Mesendoderm (in vitro differentiated cells): ENCODE measurements at regions not wholly inside any gene's neighbourhood (a gene's known extent, or its start where the extent isn't known, plus 50 kb on each side); places are given as distances from the start of the nearest gene placed in this dataset.

ENCODE experiments used
- DNase-seq: peaks from one replicate; pipeline ENCODE4 v3.0.0; 2013
- H2AK5ac ChIP-seq: 2 replicates; pipeline ENCODE4 v1.6.1; 2013; ENCODE audit warnings: low read length, inconsistent platforms
- H2BK120ac ChIP-seq: 2 replicates; pipeline ENCODE4 v1.6.1; 2013; ENCODE audit warnings: low read depth, mild to moderate bottlenecking, low read length, moderate library complexity, mixed read lengths
- H2BK15ac ChIP-seq: replicated peaks from 2 replicates; pipeline ENCODE4 v1.6.1; 2013; ENCODE audit warnings: low read depth, mild to moderate bottlenecking, moderate library complexity
- H2BK5ac ChIP-seq: 2 replicates; pipeline ENCODE4 v1.6.1; 2013; ENCODE audit warnings: low read length, inconsistent platforms
- H3K18ac ChIP-seq: 2 replicates; pipeline ENCODE4 v1.6.1; 2013; ENCODE audit warnings: mild to moderate bottlenecking, low read length, mixed read lengths
- H3K23ac ChIP-seq: one replicate; pipeline ENCODE4 v1.6.1; 2013; ENCODE audit warnings: low read length
- H3K27ac ChIP-seq: 2 replicates; pipeline ENCODE4 v1.5.1; 2013; ENCODE audit warnings: low read depth, mild to moderate bottlenecking, inconsistent platforms, low read length, moderate library complexity
- H3K27me3 ChIP-seq: 2 replicates; pipeline ENCODE4 v1.6.1; 2013; ENCODE audit warnings: low read length, control low read depth, mild to moderate bottlenecking, inconsistent platforms; ENCODE audit not compliant: insufficient read depth, poor library complexity
- H3K36me3 ChIP-seq: 2 replicates; pipeline ENCODE4 v1.6.1; 2013; ENCODE audit warnings: low read length, inconsistent platforms; ENCODE audit not compliant: control insufficient read depth, insufficient read depth
- H3K4ac ChIP-seq: one replicate; pipeline ENCODE4 v1.6.1; 2013; ENCODE audit warnings: low read depth, mild to moderate bottlenecking, low read length, moderate library complexity
- H3K4me1 ChIP-seq: 2 replicates; pipeline ENCODE4 v1.6.1; 2013; ENCODE audit warnings: low read depth, low read length, inconsistent platforms; ENCODE audit not compliant: control insufficient read depth
- H3K4me2 ChIP-seq: 2 replicates; pipeline ENCODE4 v1.6.1; 2013; ENCODE audit warnings: low read length
- H3K4me3 ChIP-seq: 2 replicates; pipeline ENCODE4 v1.5.1; 2013; ENCODE audit warnings: mild to moderate bottlenecking, low read length
- H3K56ac ChIP-seq: one replicate; pipeline ENCODE4 v1.6.1; 2013; ENCODE audit warnings: low read length
- H3K79me1 ChIP-seq: 2 replicates; pipeline ENCODE4 v1.6.1; 2013; ENCODE audit warnings: low read length, inconsistent platforms
- H3K79me2 ChIP-seq: 2 replicates; pipeline ENCODE4 v1.6.1; 2013; ENCODE audit warnings: mild to moderate bottlenecking, low read length; ENCODE audit not compliant: control insufficient read depth, insufficient read depth
- H3K9ac ChIP-seq: 2 replicates; pipeline ENCODE4 v1.6.1; 2013; ENCODE audit warnings: low read length, inconsistent platforms
- H4K5ac ChIP-seq: one replicate; pipeline ENCODE4 v1.6.1; 2013; ENCODE audit warnings: low read length
- H4K8ac ChIP-seq: one replicate; pipeline ENCODE4 v1.6.1; 2013; ENCODE audit warnings: low read depth, mild to moderate bottlenecking, control low read depth, low read length, moderate library complexity
- WGBS: extraction: QIAGEN DNeasy Blood & Tissue Kit; methylation state at CpG from one replicate; pipeline ENCODE4 v1.1.7; 2013; ENCODE audit warnings: low lambda C conversion rate, missing lambda C conversion rate; ENCODE audit not compliant: insufficient coverage; ENCODE audit errors: extremely low coverage; 5-methylcytosine and 5-hydroxymethylcytosine counted together

DNA sequence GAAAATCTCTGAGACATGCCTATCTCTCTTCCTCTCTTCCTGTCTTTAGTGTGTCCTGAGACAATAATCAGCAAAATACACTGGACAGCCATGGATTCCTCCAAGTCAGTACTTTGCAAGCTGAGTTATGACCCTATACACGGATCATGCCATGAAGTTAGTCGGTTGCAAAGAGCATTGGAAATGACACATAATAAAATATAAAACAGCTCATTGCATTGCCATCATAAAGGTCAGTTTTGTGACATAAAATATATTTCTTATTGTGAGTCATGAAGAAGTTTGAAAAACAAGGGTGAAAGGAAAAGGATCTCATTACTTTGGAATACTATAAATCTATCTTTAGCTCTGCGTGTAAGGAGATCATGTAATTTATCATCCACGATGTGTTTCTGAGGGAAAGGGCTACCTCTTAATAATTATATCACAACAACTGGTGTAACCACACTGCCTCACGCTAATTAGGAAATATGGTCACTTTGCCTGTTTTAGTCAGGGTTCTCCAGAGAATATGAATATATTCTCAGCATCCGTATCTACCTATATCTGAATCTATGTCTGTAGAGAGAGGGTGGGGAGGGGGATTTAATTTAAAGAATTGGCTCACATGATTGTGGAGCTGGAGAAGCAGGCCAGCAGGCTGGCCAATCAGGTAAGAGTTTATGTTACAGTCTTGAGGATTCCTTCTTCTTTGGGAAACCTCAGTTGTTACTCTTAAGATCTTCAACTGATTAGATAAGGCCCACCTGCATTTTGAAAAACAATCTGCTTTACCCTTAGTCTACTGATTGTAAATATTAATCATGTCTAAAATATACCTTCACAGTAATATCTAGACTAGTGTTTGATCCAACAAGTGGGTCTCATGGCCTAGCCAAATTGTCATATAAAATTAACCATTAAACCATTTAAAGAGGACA lies 198.8 kb downstream of the FAT3 start:
- Histone ChIP-seq H3K23ac (no peak overlapping the region), H2BK120ac (no peak overlapping the region), H3K79me2 (no peaks in the 10 kb centered on the region), H4K8ac (no peak overlapping the region), H4K5ac (no peak overlapping the region), H2AK5ac (no peak overlapping the region), H3K56ac (no peak overlapping the region), H3K9ac (no peak overlapping the region), H3K4ac (no peak overlapping the region), H2BK15ac (no peak overlapping the region), H3K18ac (no peak overlapping the region), H3K4me3 (no peak overlapping the region), H3K27me3 (no peaks in the 10 kb centered on the region), H3K36me3 (no peaks in the 10 kb centered on the region), H2BK5ac (no peak overlapping the region), H3K79me1 (peaks cover 2% of the 10 kb centered on the region), H3K4me2 (no peak overlapping the region), H3K4me1 (no peaks in the 10 kb centered on the region), H3K27ac (no peak overlapping the region)
- no peak for DNase-seq
- no CpG with 5 or more reads among the region's 6 CpGs for WGBS

GRCh38 chr11:92424281-92424680 lies 199.7 kb downstream of the FAT3 start:
- Histone ChIP-seq H4K8ac (no peak overlapping the region), H3K56ac (no peak overlapping the region), H3K4me3 (no peak overlapping the region), H4K5ac (no peak overlapping the region), H3K79me2 (no peaks in the 10 kb centered on the region), H2BK5ac (no peak overlapping the region), H3K18ac (no peak overlapping the region), H2BK120ac (no peak overlapping the region), H3K36me3 (no peaks in the 10 kb centered on the region), H3K27ac (no peak overlapping the region), H3K4ac (no peak overlapping the region), H3K79me1 (peaks cover 2% of the 10 kb centered on the region), H3K9ac (no peak overlapping the region), H3K27me3 (no peaks in the 10 kb centered on the region), H2BK15ac (no peak overlapping the region), H3K4me1 (no peaks in the 10 kb centered on the region), H3K4me2 (no peak overlapping the region), H3K23ac (no peak overlapping the region), H2AK5ac (no peak overlapping the region)
- DNase-seq = no peak

DNA sequence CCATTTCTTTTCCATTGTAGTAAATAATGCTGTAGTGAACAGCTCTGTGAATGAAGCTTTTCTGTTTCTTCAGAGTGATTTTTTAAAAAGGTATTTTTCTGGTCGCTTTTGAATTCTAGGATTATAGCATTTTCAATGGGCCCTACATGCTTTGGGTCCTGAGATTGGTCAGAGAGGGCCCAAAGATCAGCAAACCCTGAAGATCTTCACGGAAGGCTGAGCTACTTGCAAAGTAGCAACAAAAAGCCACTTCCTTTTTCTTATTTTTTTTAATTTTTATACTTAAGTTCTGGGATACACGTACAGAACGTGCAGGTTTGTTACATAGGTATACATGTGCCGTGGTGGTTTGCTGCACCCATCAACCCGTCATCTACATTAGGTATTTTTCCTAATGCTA lies 200.5 kb downstream of the FAT3 start:
- no peak overlapping the region for H3K9ac ChIP-seq
- H3K27ac ChIP-seq = no peak overlapping the region

DNA sequence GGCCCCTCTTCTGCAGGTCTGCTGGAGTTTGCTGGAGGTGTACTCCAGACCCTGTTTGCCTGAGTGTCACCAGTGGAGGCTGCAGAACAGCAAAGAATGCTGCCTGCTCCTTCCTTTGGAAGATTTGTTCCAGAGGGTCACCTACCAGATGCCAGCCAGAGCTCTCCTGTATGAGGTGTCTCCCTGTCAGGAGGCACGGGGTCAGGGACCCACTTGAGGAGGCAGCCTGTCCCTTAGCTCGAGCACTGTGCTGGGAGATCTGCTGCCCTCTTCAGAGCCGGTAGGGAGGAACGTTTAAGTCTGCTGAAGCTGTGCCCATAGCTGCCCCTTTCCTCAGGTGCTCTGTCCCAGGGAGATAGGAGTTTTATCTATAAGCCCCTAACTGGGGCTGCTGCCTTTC lies 207.9 kb downstream of the FAT3 start:
- Histone ChIP-seq H2BK120ac (no peak overlapping the region), H3K4me3 (no peak overlapping the region), H3K18ac (no peak overlapping the region), H3K79me2 (no peaks in the 10 kb centered on the region), H3K27me3 (no peaks in the 10 kb centered on the region), H4K5ac (no peak overlapping the region), H3K27ac (no peak overlapping the region), H3K23ac (no peak overlapping the region), H3K4ac (no peak overlapping the region), H3K36me3 (no peaks in the 10 kb centered on the region), H3K4me2 (no peak overlapping the region), H2BK15ac (no peak overlapping the region), H3K79me1 (peaks cover 3% of the 10 kb centered on the region), H4K8ac (no peak overlapping the region), H3K9ac (no peak overlapping the region), H2BK5ac (no peak overlapping the region), H2AK5ac (no peak overlapping the region), H3K56ac (no peak overlapping the region), H3K4me1 (no peaks in the 10 kb centered on the region)
- no peak for DNase-seq
- no CpG with 5 or more reads among the region's 4 CpGs for WGBS

More for the DNA sequence above, 200.5 kb downstream of the FAT3 start:
- no peak overlapping the region for H4K8ac ChIP-seq
- H2BK5ac ChIP-seq = no peak overlapping the region
- WGBS = no CpG with 5 or more reads among the region's 6 CpGs
- H3K23ac ChIP-seq = no peak overlapping the region
- H3K27me3 ChIP-seq = no peaks in the 10 kb centered on the region
- H2AK5ac ChIP-seq = no peak overlapping the region
- H3K4me3 ChIP-seq = no peak overlapping the region
- H3K56ac ChIP-seq = no peak overlapping the region
- H3K79me2 ChIP-seq = no peaks in the 10 kb centered on the region
- no peaks in the 10 kb centered on the region for H3K4me1 ChIP-seq
- H3K4me2 ChIP-seq = no peak overlapping the region
- H2BK15ac ChIP-seq = no peak overlapping the region
- H3K36me3 ChIP-seq = no peaks in the 10 kb centered on the region
- DNase-seq = no peak
- no peak overlapping the region for H2BK120ac ChIP-seq
- H3K79me1 ChIP-seq = peaks cover 2% of the 10 kb centered on the region
- H4K5ac ChIP-seq = no peak overlapping the region
- no peak overlapping the region for H3K18ac ChIP-seq
- H3K4ac ChIP-seq = no peak overlapping the region

GRCh38 chr11:92436034-92436920 lies 211.7 kb downstream of the FAT3 start:
- Histone ChIP-seq H3K36me3 (no peaks in the 10 kb centered on the region), H3K23ac (no peak overlapping the region), H3K4me3 (no peak overlapping the region), H3K4ac (no peak overlapping the region), H3K27me3 (no peaks in the 10 kb centered on the region), H3K9ac (no peak overlapping the region), H3K79me2 (no peaks in the 10 kb centered on the region), H3K18ac (no peak overlapping the region), H2BK15ac (no peak overlapping the region), H4K8ac (no peak overlapping the region), H3K27ac (no peak overlapping the region), H3K4me2 (no peak overlapping the region), H2BK120ac (no peak overlapping the region), H3K79me1 (peaks cover 3% of the 10 kb centered on the region), H3K56ac (no peak overlapping the region), H2BK5ac (no peak overlapping the region), H4K5ac (no peak overlapping the region), H3K4me1 (peaks cover 8% of the 10 kb centered on the region), H2AK5ac (no peak overlapping the region)
- WGBS = no CpG with 5 or more reads among the region's 8 CpGs
- DNase-seq = no peak
